ENCODE measurements at regions not wholly inside any gene's neighbourhood (a gene's known extent, or its start where the extent isn't known, plus 50 kb on each side); places are given as distances from the start of the nearest gene placed in this dataset.

GRCh38 chr3:194816748-194817591, 131.3 kb downstream of the FAM43A start:
- no peak overlapping the region for H2BK12ac ChIP-seq (ENCODE audit: low read length)
- no peaks in the 10 kb centered on the region for H3K79me1 ChIP-seq (ENCODE audit: low read length)
- H2AFZ ChIP-seq (ENCODE audit: insufficient read depth, low read length, poor library complexity) = no peak overlapping the region
- H3K18ac ChIP-seq (ENCODE audit: low read length) = no peak overlapping the region
- H3K79me2 ChIP-seq (ENCODE audit: control insufficient read depth, insufficient read depth, low read length, poor library complexity) = no peaks in the 10 kb centered on the region
- no peaks in the 10 kb centered on the region for H3K4me1 ChIP-seq (ENCODE audit: control insufficient read depth in 1 of 2, insufficient read depth in 2 of 2, low read length in 2 of 2)
- WGBS (ENCODE audit: extremely low coverage, insufficient coverage, insufficient read length) = 100% methylated on average over 2 of the region's 12 CpGs
- H3K36me3 ChIP-seq (ENCODE audit: control insufficient read depth in 1 of 2, insufficient read depth in 2 of 2, low read length in 2 of 2) = no peaks in the 10 kb centered on the region
- no peak overlapping the region for H4K12ac ChIP-seq (ENCODE audit: low read depth, low read length)
- H3K14ac ChIP-seq (ENCODE audit: low read length) = no peak overlapping the region
- H3K27me3 ChIP-seq (ENCODE audit: insufficient read depth, low read length) = no peaks in the 10 kb centered on the region
- H3K4me3 ChIP-seq (ENCODE audit: low read depth, low read length) = no peak overlapping the region
- no peak overlapping the region for H3K4ac ChIP-seq (ENCODE audit: low read depth, low read length)
- no peak overlapping the region for H3K9ac ChIP-seq (ENCODE audit: low read length)
- H4K8ac ChIP-seq (ENCODE audit: low read depth, low read length) = no peak overlapping the region
- H3K4me2 ChIP-seq (ENCODE audit: low read length) = no peak overlapping the region
- H2AK5ac ChIP-seq (ENCODE audit: low read length) = no peak overlapping the region
- no peak overlapping the region for H2BK5ac ChIP-seq (ENCODE audit: low read depth, low read length, poor library complexity)
- no peak overlapping the region for H2BK120ac ChIP-seq (ENCODE audit: insufficient read depth, low read length, poor library complexity)
- H3K23ac ChIP-seq (ENCODE audit: low read length) = no peak overlapping the region
- peaks cover 3% of the 10 kb centered on the region for H3K9me3 ChIP-seq (ENCODE audit: insufficient read depth, low read depth, low read length)
- DNase-seq = no peak
- H3K27ac ChIP-seq (ENCODE audit: low read depth, low read length) = no peak overlapping the region
- H4K91ac ChIP-seq (ENCODE audit: low read depth, low read length) = no peak overlapping the region

GRCh38 chr3:194817592-194817930, 131.9 kb downstream of the FAM43A start:
- Histone ChIP-seq H3K9me3 (ENCODE audit: insufficient read depth, low read depth, low read length) (no peaks in the 10 kb centered on the region), H2BK120ac (ENCODE audit: insufficient read depth, low read length, poor library complexity) (no peak overlapping the region), H4K91ac (ENCODE audit: low read depth, low read length) (no peak overlapping the region), H3K4me1 (ENCODE audit: control insufficient read depth in 1 of 2, insufficient read depth in 2 of 2, low read length in 2 of 2) (no peaks in the 10 kb centered on the region), H2BK12ac (ENCODE audit: low read length) (no peak overlapping the region), H2AFZ (ENCODE audit: insufficient read depth, low read length, poor library complexity) (no peak overlapping the region), H4K8ac (ENCODE audit: low read depth, low read length) (no peak overlapping the region), H3K36me3 (ENCODE audit: control insufficient read depth in 1 of 2, insufficient read depth in 2 of 2, low read length in 2 of 2) (no peaks in the 10 kb centered on the region), H3K4me3 (ENCODE audit: low read depth, low read length) (no peak overlapping the region), H2AK5ac (ENCODE audit: low read length) (no peak overlapping the region), H2BK5ac (ENCODE audit: low read depth, low read length, poor library complexity) (no peak overlapping the region), H3K27ac (ENCODE audit: low read depth, low read length) (no peak overlapping the region), H3K14ac (ENCODE audit: low read length) (no peak overlapping the region), H4K12ac (ENCODE audit: low read depth, low read length) (no peak overlapping the region), H3K27me3 (ENCODE audit: insufficient read depth, low read length) (no peaks in the 10 kb centered on the region), H3K23ac (ENCODE audit: low read length) (no peak overlapping the region), H3K9ac (ENCODE audit: low read length) (no peak overlapping the region), H3K18ac (ENCODE audit: low read length) (no peak overlapping the region), H3K79me1 (ENCODE audit: low read length) (no peaks in the 10 kb centered on the region), H3K79me2 (ENCODE audit: control insufficient read depth, insufficient read depth, low read length, poor library complexity) (no peaks in the 10 kb centered on the region), H3K4ac (ENCODE audit: low read depth, low read length) (no peak overlapping the region), H3K4me2 (ENCODE audit: low read length) (no peak overlapping the region)
- DNase-seq = no peak
- WGBS (ENCODE audit: extremely low coverage, insufficient coverage, insufficient read length) = no CpG with 5 or more reads among the region's 4 CpGs

GRCh38 chr3:194817936-194818335, 132.3 kb downstream of the FAM43A start:
- H2AFZ ChIP-seq (ENCODE audit: insufficient read depth, low read length, poor library complexity) = no peak overlapping the region
- H3K14ac ChIP-seq (ENCODE audit: low read length) = no peak overlapping the region
- no peaks in the 10 kb centered on the region for H3K9me3 ChIP-seq (ENCODE audit: insufficient read depth, low read depth, low read length)
- H3K79me1 ChIP-seq (ENCODE audit: low read length) = no peaks in the 10 kb centered on the region
- no CpG with 5 or more reads among the region's 6 CpGs for WGBS (ENCODE audit: extremely low coverage, insufficient coverage, insufficient read length)
- H3K27me3 ChIP-seq (ENCODE audit: insufficient read depth, low read length) = no peaks in the 10 kb centered on the region
- no peak overlapping the region for H3K4me3 ChIP-seq (ENCODE audit: low read depth, low read length)
- H3K4ac ChIP-seq (ENCODE audit: low read depth, low read length) = no peak overlapping the region
- H2AK5ac ChIP-seq (ENCODE audit: low read length) = no peak overlapping the region
- H3K4me1 ChIP-seq (ENCODE audit: control insufficient read depth in 1 of 2, insufficient read depth in 2 of 2, low read length in 2 of 2) = no peaks in the 10 kb centered on the region
- no peaks in the 10 kb centered on the region for H3K79me2 ChIP-seq (ENCODE audit: control insufficient read depth, insufficient read depth, low read length, poor library complexity)
- no peak overlapping the region for H3K23ac ChIP-seq (ENCODE audit: low read length)
- no peak overlapping the region for H4K12ac ChIP-seq (ENCODE audit: low read depth, low read length)
- H4K91ac ChIP-seq (ENCODE audit: low read depth, low read length) = no peak overlapping the region
- no peak overlapping the region for H2BK5ac ChIP-seq (ENCODE audit: low read depth, low read length, poor library complexity)
- no peak overlapping the region for H3K4me2 ChIP-seq (ENCODE audit: low read length)
- no peak overlapping the region for H3K27ac ChIP-seq (ENCODE audit: low read depth, low read length)
- no peak overlapping the region for H4K8ac ChIP-seq (ENCODE audit: low read depth, low read length)
- DNase-seq = no peak
- no peak overlapping the region for H2BK120ac ChIP-seq (ENCODE audit: insufficient read depth, low read length, poor library complexity)
- H3K9ac ChIP-seq (ENCODE audit: low read length) = no peak overlapping the region
- no peak overlapping the region for H3K18ac ChIP-seq (ENCODE audit: low read length)
- H3K36me3 ChIP-seq (ENCODE audit: control insufficient read depth in 1 of 2, insufficient read depth in 2 of 2, low read length in 2 of 2) = no peaks in the 10 kb centered on the region
- no peak overlapping the region for H2BK12ac ChIP-seq (ENCODE audit: low read length)

- Histone ChIP-seq H2AK5ac (ENCODE audit: low read length) (no peak overlapping the region), H3K4me3 (ENCODE audit: low read depth, low read length) (no peak overlapping the region), H3K27ac (ENCODE audit: low read depth, low read length) (no peak overlapping the region), H3K9me3 (ENCODE audit: insufficient read depth, low read depth, low read length) (peaks cover 5% of the 10 kb centered on the region), H2BK12ac (ENCODE audit: low read length) (no peak overlapping the region), H4K91ac (ENCODE audit: low read depth, low read length) (no peak overlapping the region), H3K18ac (ENCODE audit: low read length) (no peak overlapping the region), H3K79me1 (ENCODE audit: low read length) (no peaks in the 10 kb centered on the region), H3K4ac (ENCODE audit: low read depth, low read length) (no peak overlapping the region), H2AFZ (ENCODE audit: insufficient read depth, low read length, poor library complexity) (no peak overlapping the region), H3K27me3 (ENCODE audit: insufficient read depth, low read length) (no peaks in the 10 kb centered on the region), H3K9ac (ENCODE audit: low read length) (no peak overlapping the region), H3K36me3 (ENCODE audit: control insufficient read depth in 1 of 2, insufficient read depth in 2 of 2, low read length in 2 of 2) (no peaks in the 10 kb centered on the region), H2BK5ac (ENCODE audit: low read depth, low read length, poor library complexity) (no peak overlapping the region), H4K8ac (ENCODE audit: low read depth, low read length) (no peak overlapping the region), H4K12ac (ENCODE audit: low read depth, low read length) (no peak overlapping the region), H3K4me2 (ENCODE audit: low read length) (no peak overlapping the region), H3K14ac (ENCODE audit: low read length) (no peak overlapping the region), H3K79me2 (ENCODE audit: control insufficient read depth, insufficient read depth, low read length, poor library complexity) (no peaks in the 10 kb centered on the region), H3K4me1 (ENCODE audit: control insufficient read depth in 1 of 2, insufficient read depth in 2 of 2, low read length in 2 of 2) (no peaks in the 10 kb centered on the region), H3K23ac (ENCODE audit: low read length) (no peak overlapping the region), H2BK120ac (ENCODE audit: insufficient read depth, low read length, poor library complexity) (no peak overlapping the region)
- DNase-seq = no peak
- no CpG with 5 or more reads among the region's 4 CpGs for WGBS (ENCODE audit: extremely low coverage, insufficient coverage, insufficient read length)
Measured at GRCh38 chr3:194824100-194824499, 138.4 kb downstream of the FAM43A start.
